GM12873 (cell line): ENCODE measurements at regions not wholly inside any gene's neighbourhood (a gene's known extent, or its start where the extent isn't known, plus 50 kb on each side); places are given as distances from the start of the nearest gene placed in this dataset.

Source experiments
- TF ChIP-seq, protein P1 (sequence below): IDR thresholded peaks from 2 replicates; pipeline ENCODE4 v1.5.1; 2012; ENCODE audit warnings: low read depth, mild to moderate bottlenecking, moderate library complexity, low read length, control low read depth; ENCODE audit not compliant: insufficient read depth; ENCODE audit errors: missing control alignments

DNA sequence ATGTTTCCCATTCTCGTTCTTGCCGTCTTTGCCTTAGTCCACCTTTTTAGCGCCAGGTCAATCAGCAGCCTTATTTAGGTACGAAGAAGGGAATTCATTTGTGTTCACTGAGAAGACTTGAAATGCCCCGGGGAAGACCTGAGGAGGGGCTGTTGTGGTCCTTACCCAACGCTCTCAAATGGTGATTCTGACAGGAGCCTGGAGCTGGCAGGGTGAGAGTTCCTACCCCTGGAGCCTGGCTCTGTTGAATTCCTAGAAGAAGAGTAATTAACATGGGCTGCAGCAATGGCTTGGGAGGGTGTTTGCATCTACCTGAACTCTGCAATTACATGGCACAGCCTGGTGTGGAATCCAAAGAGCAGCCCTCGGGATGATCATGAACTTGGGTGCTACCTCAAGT is 76.9 kb upstream of the DSCAM start:
- TF ChIP-seq, protein P1, sequence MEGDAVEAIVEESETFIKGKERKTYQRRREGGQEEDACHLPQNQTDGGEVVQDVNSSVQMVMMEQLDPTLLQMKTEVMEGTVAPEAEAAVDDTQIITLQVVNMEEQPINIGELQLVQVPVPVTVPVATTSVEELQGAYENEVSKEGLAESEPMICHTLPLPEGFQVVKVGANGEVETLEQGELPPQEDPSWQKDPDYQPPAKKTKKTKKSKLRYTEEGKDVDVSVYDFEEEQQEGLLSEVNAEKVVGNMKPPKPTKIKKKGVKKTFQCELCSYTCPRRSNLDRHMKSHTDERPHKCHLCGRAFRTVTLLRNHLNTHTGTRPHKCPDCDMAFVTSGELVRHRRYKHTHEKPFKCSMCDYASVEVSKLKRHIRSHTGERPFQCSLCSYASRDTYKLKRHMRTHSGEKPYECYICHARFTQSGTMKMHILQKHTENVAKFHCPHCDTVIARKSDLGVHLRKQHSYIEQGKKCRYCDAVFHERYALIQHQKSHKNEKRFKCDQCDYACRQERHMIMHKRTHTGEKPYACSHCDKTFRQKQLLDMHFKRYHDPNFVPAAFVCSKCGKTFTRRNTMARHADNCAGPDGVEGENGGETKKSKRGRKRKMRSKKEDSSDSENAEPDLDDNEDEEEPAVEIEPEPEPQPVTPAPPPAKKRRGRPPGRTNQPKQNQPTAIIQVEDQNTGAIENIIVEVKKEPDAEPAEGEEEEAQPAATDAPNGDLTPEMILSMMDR, result no peak

DNA sequence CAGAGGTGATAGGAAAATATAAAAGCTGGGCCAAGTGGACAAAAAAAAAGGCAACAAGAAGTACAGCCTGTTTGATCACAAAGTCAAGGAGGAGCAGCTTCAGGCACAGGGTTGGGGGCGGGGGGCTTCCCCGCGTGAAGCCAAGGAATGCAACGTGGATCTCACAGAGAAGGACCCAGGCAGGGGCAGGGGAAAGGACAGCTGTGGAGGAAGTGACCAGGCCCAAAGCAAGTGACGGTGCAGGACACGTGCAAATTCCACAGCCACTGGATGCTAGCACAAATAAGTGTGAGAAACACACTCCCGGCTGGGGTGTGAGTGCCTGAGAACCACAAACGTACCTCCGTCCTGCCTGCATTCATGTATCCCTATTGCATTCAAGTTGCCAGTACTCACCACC is 77.7 kb upstream of the DSCAM start:
- TF ChIP-seq, protein P1, result no peak

DNA sequence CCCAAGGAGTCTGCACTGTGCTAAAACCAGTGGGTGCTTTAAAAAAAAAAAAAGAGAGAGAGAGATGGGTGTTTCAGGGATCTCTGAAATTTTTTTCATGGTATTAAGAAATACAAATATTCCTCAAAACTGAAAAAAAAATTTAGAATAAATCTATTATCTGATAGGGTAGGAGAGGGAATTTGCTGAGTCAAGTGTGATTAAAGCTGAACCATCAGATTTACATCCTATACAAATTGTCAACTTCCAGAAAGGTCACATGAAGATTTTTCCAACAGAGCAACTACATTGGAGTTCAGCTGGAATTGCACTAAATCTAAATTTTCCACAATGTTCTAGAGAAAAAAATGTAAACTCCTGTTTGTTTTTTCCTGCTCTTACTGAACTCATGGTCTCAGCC is 79.3 kb upstream of the DSCAM start:
- TF ChIP-seq, protein P1, result no peak

DNA sequence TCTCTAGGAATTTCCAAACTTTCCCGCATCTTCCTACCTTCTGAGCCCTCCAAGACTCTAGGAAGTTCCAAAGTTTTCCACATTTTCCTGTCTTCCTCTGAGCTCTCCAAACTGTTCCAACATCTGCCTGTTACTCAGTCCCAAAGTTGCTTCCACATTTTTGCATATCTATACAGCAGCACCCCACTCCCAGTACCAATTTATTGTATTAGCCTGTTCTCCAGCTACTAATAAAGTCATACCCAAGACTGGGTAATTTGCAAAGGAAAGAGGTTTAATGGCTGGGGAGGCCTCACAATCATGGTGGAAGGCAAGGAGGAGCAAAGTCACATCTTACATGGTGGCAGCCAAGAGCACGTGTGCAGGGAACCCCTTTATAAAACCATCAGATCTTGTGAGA is 82.9 kb upstream of the DSCAM start:
- TF ChIP-seq, protein P1, result no peak

DNA sequence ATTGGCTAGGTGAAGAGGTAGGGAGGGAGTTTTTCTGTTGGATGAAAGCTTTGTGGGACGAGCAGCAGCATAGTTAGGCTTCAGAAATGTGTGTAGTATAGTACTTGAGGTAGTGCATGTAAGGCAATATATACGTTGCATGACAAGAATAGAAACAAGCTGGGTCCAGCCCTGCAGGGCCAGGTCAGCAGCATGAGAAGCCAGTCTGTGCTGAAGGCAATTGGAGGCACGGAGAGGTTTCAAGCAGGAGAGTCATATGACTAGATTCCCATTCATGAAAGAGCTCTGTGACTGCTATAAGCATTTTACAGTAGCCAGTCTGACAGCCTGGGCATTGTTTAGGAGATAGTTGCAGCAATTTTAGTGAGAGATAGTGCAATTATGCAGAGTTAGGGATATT is 84.2 kb upstream of the DSCAM start:
- TF ChIP-seq, protein P1, result no peak

DNA sequence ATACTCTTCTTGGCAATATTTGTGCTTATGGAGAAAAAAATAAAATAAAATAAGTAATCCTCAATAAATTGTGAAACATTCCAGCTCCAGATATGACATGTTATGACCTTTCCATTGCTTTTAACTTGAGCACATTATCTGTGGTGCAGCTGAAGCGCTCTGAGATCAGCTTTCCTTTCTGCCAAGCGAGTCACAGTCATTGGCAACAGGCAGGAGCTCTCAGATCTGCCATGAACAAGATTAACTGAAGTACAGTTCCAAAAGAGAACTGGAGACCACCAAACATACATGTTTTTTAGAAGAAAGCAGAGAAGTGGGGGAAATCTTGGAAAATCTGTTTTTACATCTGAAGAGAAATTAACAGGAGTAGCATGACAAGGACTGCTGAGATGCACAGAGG is 89.2 kb upstream of the DSCAM start:
- TF ChIP-seq, protein P1, result no peak

DNA sequence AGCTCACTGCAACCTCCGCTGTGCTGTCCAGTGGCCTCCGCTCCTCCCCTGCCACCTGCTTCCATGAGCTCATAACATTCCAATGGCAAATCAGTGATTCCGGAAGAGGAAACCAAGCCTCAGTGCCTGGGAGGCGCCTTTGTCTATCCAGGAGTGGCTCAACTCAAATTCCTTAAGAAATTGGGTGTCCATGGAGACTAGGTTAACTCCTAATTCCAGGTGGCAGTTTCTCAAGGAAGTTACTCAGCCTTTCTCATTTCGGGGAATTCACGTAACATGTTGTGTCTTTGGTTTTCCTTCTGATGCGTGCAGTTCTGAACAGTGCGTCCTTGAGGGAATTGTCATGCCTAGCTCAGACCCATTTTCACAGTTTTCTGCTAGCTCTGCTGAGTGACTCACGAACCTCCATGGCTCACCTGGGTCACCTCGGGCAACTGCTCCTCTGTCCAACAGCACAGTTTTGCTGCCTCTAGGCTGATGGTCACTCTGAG is 89.9 kb upstream of the DSCAM start:
- TF ChIP-seq, protein P1, result no peak
